Thoracic aorta (tissue), 2 donors: ENCODE measurements at regions not wholly inside any gene's neighbourhood (a gene's known extent, or its start where the extent isn't known, plus 50 kb on each side); places are given as distances from the start of the nearest gene placed in this dataset.

Source experiments
- ATAC-seq: fragments of 150-250 bp; one replicate; pipeline ENCODE4 v1.8.0; 2017; ENCODE audit warnings: low read depth; ENCODE audit not compliant: insufficient number of reproducible peaks, low FRiP score
- DNase-seq: peaks from one replicate; pipeline ENCODE4 v3.0.0-alpha.2; 2020; ENCODE audit warnings: low spot score
- H3K27ac ChIP-seq, 2 donors: fragments of 200-600 bp; sonication (generic); 1 replicate in 1 of 2; 2 replicates in 1 of 2; pipeline ENCODE4 v1.5.1; 2016; ENCODE audit warnings: mild to moderate bottlenecking in 2 of 2, moderate library complexity in 2 of 2
- H3K27me3 ChIP-seq: fragments of 200-600 bp; sonication (generic); replicated peaks from 2 replicates; pipeline ENCODE4 v1.6.0; 2016; ENCODE audit warnings: mild to moderate bottlenecking; ENCODE audit not compliant: insufficient read depth
- H3K36me3 ChIP-seq: fragments of 200-600 bp; sonication (generic); one replicate; pipeline ENCODE4 v1.5.1; 2016
- H3K4me1 ChIP-seq, 2 donors: fragments of 200-600 bp; sonication (generic); 1 replicate in 1 of 2; 2 replicates in 1 of 2; pipeline versions ENCODE4 v1.5.1 to v1.6.0; 2016; ENCODE audit warnings: low read depth in 2 of 2, mild to moderate bottlenecking in 1 of 2; ENCODE audit not compliant: control insufficient read depth in 1 of 2
- H3K4me3 ChIP-seq: fragments of 200-600 bp; sonication (generic); 2 replicates; pipeline ENCODE4 v1.5.1; 2016; ENCODE audit warnings: mild to moderate bottlenecking
- H3K9me3 ChIP-seq: fragments of 200-600 bp; sonication (generic); 2 replicates; pipeline ENCODE4 v1.5.1; 2016
- CTCF ChIP-seq: fragments of 200-600 bp; sonication (generic); IDR thresholded peaks from one replicate; pipeline ENCODE4 v1.5.1; 2019; ENCODE audit warnings: antibody characterized with exemption

GRCh38 chr15:98143116-98143515, 182.6 kb downstream of the ARRDC4 start:
- H3K9me3 ChIP-seq, result no peaks in the 10 kb centered on the region
- no peak for DNase-seq
- H3K27ac ChIP-seq, result no peak overlapping the region
- ATAC-seq, result no peak
- no peaks in the 10 kb centered on the region for H3K27me3 ChIP-seq
- H3K4me1 ChIP-seq, result no peaks in the 10 kb centered on the region
- no peak for TF ChIP-seq CTCF
- no peaks in the 10 kb centered on the region for H3K36me3 ChIP-seq
- H3K4me3 ChIP-seq, result no peak overlapping the region

- TF ChIP-seq CTCF, result no peak
- Histone ChIP-seq H3K27me3 (no peaks in the 10 kb centered on the region), H3K4me3 (no peak overlapping the region), H3K9me3 (no peaks in the 10 kb centered on the region), H3K36me3 (no peaks in the 10 kb centered on the region), H3K27ac (no peak overlapping the region), H3K4me1 (no peaks in the 10 kb centered on the region)
- no peak for DNase-seq
- ATAC-seq, result no peak
These were observed 183.9 kb downstream of the ARRDC4 start for GRCh38 chr15:98144388-98144787.

- Histone ChIP-seq H3K27me3 (no peaks in the 10 kb centered on the region), H3K36me3 (no peaks in the 10 kb centered on the region), H3K9me3 (no peaks in the 10 kb centered on the region), H3K4me1 (no peaks in the 10 kb centered on the region), H3K27ac (no peak overlapping the region), H3K4me3 (no peak overlapping the region)
- no peak for ATAC-seq
- no peak for TF ChIP-seq CTCF
- no peak for DNase-seq
These were observed 185.7 kb downstream of the ARRDC4 start for GRCh38 chr15:98146031-98146820.

GRCh38 chr15:98147415-98147814, 186.9 kb downstream of the ARRDC4 start:
- ATAC-seq, result no peak

GRCh38 chr15:98150084-98150483, 189.6 kb downstream of the ARRDC4 start:
- ATAC-seq, result no peak
- no peak for TF ChIP-seq CTCF
- Histone ChIP-seq H3K27ac (no peak overlapping the region), H3K9me3 (no peaks in the 10 kb centered on the region), H3K4me1 (no peaks in the 10 kb centered on the region), H3K27me3 (no peaks in the 10 kb centered on the region), H3K4me3 (no peak overlapping the region), H3K36me3 (no peaks in the 10 kb centered on the region)
- no peak for DNase-seq

More at GRCh38 chr15:98147415-98147814, 186.9 kb downstream of the ARRDC4 start:
- Histone ChIP-seq H3K27ac (no peak overlapping the region), H3K4me1 (no peaks in the 10 kb centered on the region), H3K27me3 (no peaks in the 10 kb centered on the region), H3K9me3 (no peaks in the 10 kb centered on the region), H3K4me3 (no peak overlapping the region), H3K36me3 (no peaks in the 10 kb centered on the region)
- no peak for TF ChIP-seq CTCF
- no peak for DNase-seq
